ENCODE measurements at regions not wholly inside any gene's neighbourhood (a gene's known extent, or its start where the extent isn't known, plus 50 kb on each side); places are given as distances from the start of the nearest gene placed in this dataset.

DNA sequence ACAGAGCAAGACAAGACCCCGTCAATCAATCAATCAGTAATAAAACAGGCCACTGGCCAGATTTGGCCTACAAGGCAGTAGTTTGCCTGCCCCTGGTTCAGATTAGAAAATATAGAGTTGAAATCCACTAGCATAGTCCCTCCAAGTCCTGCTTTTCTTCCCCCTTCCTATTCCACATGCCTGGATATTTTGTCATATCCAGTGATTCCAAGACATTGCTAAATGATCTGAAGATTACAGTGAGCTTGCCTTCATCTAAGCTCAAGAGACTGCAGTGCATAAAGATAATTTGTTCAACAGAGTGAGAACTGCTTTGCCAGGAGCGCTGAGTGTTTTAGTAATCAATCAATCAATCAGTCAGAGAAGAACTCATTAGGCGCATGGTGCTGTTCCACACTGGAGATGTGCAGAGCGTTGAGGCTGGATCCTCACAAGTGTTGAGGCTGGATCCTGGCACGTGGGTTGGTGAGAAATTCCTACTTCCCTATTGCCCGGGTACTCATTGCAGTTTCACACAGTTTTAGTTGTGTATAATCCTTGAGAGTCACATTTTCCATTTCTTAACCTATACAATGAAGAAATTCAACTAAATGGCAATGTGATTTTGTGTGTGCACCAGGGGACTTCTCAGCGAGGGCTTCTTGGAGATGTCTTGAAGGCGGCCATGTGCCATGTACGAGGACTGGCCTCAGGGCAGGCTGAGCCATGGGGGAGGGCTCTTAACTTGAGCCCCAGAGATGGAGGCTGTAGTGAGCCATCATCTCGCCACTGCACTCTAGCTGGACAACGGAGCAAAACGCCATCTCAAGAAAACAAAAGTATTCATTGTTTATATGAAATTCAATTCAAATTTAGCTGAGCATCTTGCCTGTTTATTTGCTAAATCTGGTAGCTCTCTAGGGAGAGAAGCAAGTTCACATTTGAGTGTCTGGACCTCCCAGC, 76.3 kb downstream of the TOMM20 start:
- Histone ChIP-seq H3K4ac (ENCODE audit: low read depth, low read length) (no peak overlapping the region), H3T11ph (ENCODE audit: low read length) (no peak overlapping the region), H3K79me1 (ENCODE audit: insufficient read depth, low read depth, low read length, poor library complexity, severe bottlenecking) (no peaks in the 10 kb centered on the region), H2BK5ac (ENCODE audit: insufficient read length, low read length) (no peak overlapping the region), H2BK120ac (ENCODE audit: low read depth, low read length, poor library complexity, severe bottlenecking) (no peak overlapping the region), H3K9me3 (ENCODE audit: control insufficient read depth, low read depth, low read length) (no peaks in the 10 kb centered on the region), H2BK15ac (ENCODE audit: low read depth, low read length) (no peak overlapping the region), H4K91ac (ENCODE audit: insufficient read length, low read depth, low read length) (no peak overlapping the region), H2AK5ac (ENCODE audit: insufficient read length, low read length) (no peak overlapping the region), H4K5ac (ENCODE audit: insufficient read length, low read depth, low read length) (no peak overlapping the region), H3K23me2 (ENCODE audit: insufficient read length, low read depth, low read length, poor library complexity, severe bottlenecking) (no peaks in the 10 kb centered on the region), H3K23ac (ENCODE audit: insufficient read length, low read depth, low read length) (no peak overlapping the region), H2BK12ac (ENCODE audit: insufficient read length, low read depth, low read length) (no peak overlapping the region), H3K4me1 (ENCODE audit: insufficient read depth, low read length) (no peaks in the 10 kb centered on the region), H3K4me2 (ENCODE audit: insufficient read depth, insufficient read length, low read length) (no peak overlapping the region), H3K27ac (ENCODE audit: insufficient read length, low read depth, low read length) (no peak overlapping the region), H2AFZ (ENCODE audit: low read length) (no peak overlapping the region), H4K20me1 (ENCODE audit: control insufficient read depth, insufficient read depth, insufficient read length) (no peaks in the 10 kb centered on the region), H3K79me2 (ENCODE audit: insufficient read depth, low read length) (no peaks in the 10 kb centered on the region), H4K8ac (replicated peaks; ENCODE audit: insufficient read length, low read depth, low read length) (no peak overlapping the region), H3K18ac (ENCODE audit: insufficient read length, low read depth, low read length) (no peak overlapping the region), H3K56ac (ENCODE audit: insufficient read length, low read depth, low read length) (no peak overlapping the region), H2BK20ac (ENCODE audit: low read depth, low read length, poor library complexity, severe bottlenecking) (no peak overlapping the region), H3K14ac (ENCODE audit: insufficient read depth, low read length) (no peak overlapping the region), H3K9ac (ENCODE audit: extremely low read depth, insufficient read length, low read length) (no peak overlapping the region), H3K27me3 (ENCODE audit: insufficient read depth, low read length) (no peaks in the 10 kb centered on the region)
- TF ChIP-seq, protein P1, sequence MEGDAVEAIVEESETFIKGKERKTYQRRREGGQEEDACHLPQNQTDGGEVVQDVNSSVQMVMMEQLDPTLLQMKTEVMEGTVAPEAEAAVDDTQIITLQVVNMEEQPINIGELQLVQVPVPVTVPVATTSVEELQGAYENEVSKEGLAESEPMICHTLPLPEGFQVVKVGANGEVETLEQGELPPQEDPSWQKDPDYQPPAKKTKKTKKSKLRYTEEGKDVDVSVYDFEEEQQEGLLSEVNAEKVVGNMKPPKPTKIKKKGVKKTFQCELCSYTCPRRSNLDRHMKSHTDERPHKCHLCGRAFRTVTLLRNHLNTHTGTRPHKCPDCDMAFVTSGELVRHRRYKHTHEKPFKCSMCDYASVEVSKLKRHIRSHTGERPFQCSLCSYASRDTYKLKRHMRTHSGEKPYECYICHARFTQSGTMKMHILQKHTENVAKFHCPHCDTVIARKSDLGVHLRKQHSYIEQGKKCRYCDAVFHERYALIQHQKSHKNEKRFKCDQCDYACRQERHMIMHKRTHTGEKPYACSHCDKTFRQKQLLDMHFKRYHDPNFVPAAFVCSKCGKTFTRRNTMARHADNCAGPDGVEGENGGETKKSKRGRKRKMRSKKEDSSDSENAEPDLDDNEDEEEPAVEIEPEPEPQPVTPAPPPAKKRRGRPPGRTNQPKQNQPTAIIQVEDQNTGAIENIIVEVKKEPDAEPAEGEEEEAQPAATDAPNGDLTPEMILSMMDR (conservative IDR thresholded peaks at IDR 0.05), result no peak
- no peak overlapping the region for H3K4me3 Mint-ChIP-seq
- H3K36me3 Mint-ChIP-seq (ENCODE audit: insufficient read depth in 1 of 3, low read depth in 3 of 3), result no peaks in the 10 kb centered on the region
- H3K4me1 Mint-ChIP-seq, result peaks cover 13 to 15% of the 10 kb centered on the region in 2 experiments
- no peak overlapping the region for H3K27ac Mint-ChIP-seq
- no CpG with 5 or more reads among the region's 12 CpGs for WGBS (ENCODE audit: extremely low coverage, insufficient read length, low lambda C conversion rate)
- DNase-seq, result no peak
- peaks cover 0 to 3% of the 10 kb centered on the region in 2 experiments; a peak in 1 of 5 replicates for H3K9me3 Mint-ChIP-seq
- H3K27me3 Mint-ChIP-seq (ENCODE audit: low read depth), result peaks cover 4% of the 10 kb centered on the region

Data from H9 (cell line).